ENCODE measurements at regions not wholly inside any gene's neighbourhood (a gene's known extent, or its start where the extent isn't known, plus 50 kb on each side); places are given as distances from the start of the nearest gene placed in this dataset.

DNA sequence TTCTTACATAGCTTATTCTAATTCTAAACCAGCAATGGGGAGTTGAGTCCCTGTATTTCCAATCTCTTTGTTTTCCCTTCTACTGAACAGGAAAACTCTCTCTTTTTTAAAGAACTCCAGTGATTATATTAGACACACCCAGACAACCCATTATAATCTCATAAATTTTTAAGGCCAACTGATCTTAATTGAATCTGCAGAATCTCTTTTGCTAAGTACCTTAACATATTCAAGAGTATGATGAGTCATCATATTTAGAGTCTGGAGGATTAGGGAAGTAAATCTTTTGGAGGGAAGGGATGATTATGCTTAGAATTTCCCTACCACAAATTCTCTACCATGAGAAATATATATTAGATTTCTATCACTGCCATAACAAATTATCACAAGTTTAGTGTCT lies 705.1 kb downstream of the CENPC start:
- no peak for TF ChIP-seq POLR2AphosphoS5 (IDR thresholded peaks at IDR 0.05; ENCODE audit: low read depth, low read length)
- TF ChIP-seq POLR2A (IDR thresholded peaks at IDR 0.05; ENCODE audit: low read depth, low read length): no peak
- no peak for TF ChIP-seq TAF1 (IDR thresholded peaks at IDR 0.05; ENCODE audit: low read depth, low read length)
- no peak for TF ChIP-seq POU2F2 (IDR thresholded peaks at IDR 0.05; ENCODE audit: low read depth, low read length)
- TF ChIP-seq SPI1 (IDR thresholded peaks at IDR 0.05; ENCODE audit: low read depth, low read length): no peak
